Ovary (tissue), 3 donors: ENCODE measurements at regions not wholly inside any gene's neighbourhood (a gene's known extent, or its start where the extent isn't known, plus 50 kb on each side); places are given as distances from the start of the nearest gene placed in this dataset.

ENCODE experiments used
- POLR2A ChIP-seq: fragments of 450-650 bp; IDR thresholded peaks from one replicate; pipeline ENCODE4 v1.6.1; 2017; ENCODE audit warnings: antibody characterized with exemption, mild to moderate bottlenecking, moderate library complexity
- TF ChIP-seq, protein P1 (sequence below), 3 donors: fragments of 450-650 bp in 2 of 3; fragments of 200-600 bp in 1 of 3; IDR thresholded peaks; one replicate each; pipeline versions ENCODE4 v1.5.1 to v1.8.0; 2016 to 2022; ENCODE audit warnings: antibody characterized with exemption in 3 of 3, mild to moderate bottlenecking in 1 of 3
- donor health status: DM: no; HTN: no; CAD: no.

DNA sequence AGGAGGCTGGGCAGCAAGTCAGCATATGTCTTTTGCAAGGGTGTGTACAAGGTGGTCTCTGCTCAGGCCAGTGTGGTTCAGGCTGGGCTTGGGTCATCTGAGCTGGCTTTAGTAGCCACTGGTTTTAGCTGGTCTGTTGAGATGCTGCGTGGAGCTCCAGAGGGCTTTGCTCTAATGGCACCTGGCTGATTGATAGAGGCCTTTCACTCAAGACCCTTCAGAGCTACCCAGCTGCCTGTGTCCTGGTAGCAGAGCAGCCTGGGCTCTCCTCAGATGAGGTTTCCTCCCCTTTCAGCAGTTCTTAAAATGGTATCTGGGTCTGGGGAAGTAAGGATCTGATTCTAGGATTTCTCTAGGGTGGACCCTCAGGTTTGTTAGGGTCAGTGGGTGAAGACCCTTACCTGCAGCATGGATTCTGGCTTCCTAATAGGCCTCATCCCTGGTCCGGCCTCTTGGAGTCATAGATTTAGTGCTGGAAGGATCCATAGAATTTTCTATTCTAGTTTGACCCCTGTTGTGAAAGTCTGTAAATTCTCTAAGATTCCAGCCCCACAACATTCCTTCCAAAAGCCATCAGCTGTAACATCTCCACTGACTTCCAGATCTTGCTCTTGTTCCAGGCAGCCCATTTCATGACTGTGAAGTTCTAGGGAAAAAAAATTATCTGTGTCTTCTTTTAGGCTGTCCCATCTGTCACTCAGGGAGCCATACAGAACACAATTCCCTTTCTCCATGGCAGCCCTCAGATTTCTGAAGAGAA, 190.2 kb upstream of the ZBED5 start:
- TF ChIP-seq, protein P1, sequence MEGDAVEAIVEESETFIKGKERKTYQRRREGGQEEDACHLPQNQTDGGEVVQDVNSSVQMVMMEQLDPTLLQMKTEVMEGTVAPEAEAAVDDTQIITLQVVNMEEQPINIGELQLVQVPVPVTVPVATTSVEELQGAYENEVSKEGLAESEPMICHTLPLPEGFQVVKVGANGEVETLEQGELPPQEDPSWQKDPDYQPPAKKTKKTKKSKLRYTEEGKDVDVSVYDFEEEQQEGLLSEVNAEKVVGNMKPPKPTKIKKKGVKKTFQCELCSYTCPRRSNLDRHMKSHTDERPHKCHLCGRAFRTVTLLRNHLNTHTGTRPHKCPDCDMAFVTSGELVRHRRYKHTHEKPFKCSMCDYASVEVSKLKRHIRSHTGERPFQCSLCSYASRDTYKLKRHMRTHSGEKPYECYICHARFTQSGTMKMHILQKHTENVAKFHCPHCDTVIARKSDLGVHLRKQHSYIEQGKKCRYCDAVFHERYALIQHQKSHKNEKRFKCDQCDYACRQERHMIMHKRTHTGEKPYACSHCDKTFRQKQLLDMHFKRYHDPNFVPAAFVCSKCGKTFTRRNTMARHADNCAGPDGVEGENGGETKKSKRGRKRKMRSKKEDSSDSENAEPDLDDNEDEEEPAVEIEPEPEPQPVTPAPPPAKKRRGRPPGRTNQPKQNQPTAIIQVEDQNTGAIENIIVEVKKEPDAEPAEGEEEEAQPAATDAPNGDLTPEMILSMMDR (IDR thresholded peaks at IDR 0.05) = no peak
- no peak for TF ChIP-seq POLR2A
